ENCODE measurements at regions not wholly inside any gene's neighbourhood (a gene's known extent, or its start where the extent isn't known, plus 50 kb on each side); places are given as distances from the start of the nearest gene placed in this dataset.

GRCh38 chr1:228814176-228814575 is 78.9 kb downstream of the RHOU start:
- intact Hi-C loops (cut with DNase I; ENCODE audit: low total_unique reads) = no loop called here
- Histone ChIP-seq H3K36me3 (no peaks in the 10 kb centered on the region), H3K27ac (no peak overlapping the region), H3K27me3 (no peaks in the 10 kb centered on the region), H3K4me3 (no peak overlapping the region), H3K4me1 (no peaks in the 10 kb centered on the region), H3K9me3 (no peaks in the 10 kb centered on the region)
- TF ChIP-seq POLR2A (IDR thresholded peaks at IDR 0.05) (no peak), CTCF (IDR thresholded peaks at IDR 0.05) (no peak), POLR2AphosphoS5 (IDR thresholded peaks at IDR 0.05) (no peak)
- no peak for DNase-seq (ENCODE audit: low spot score in 2 of 2)

- DNase-seq (ENCODE audit: low spot score in 2 of 2) = no peak
- Histone ChIP-seq H3K9me3 (no peaks in the 10 kb centered on the region), H3K36me3 (no peaks in the 10 kb centered on the region), H3K4me3 (no peak overlapping the region), H3K4me1 (no peaks in the 10 kb centered on the region), H3K27me3 (no peaks in the 10 kb centered on the region), H3K27ac (no peak overlapping the region)
- intact Hi-C loops (cut with DNase I; ENCODE audit: low total_unique reads) = no loop called here
- TF ChIP-seq CTCF (IDR thresholded peaks at IDR 0.05) (no peak), POLR2AphosphoS5 (IDR thresholded peaks at IDR 0.05) (no peak), POLR2A (IDR thresholded peaks at IDR 0.05) (no peak)
Measured at GRCh38 chr1:228818296-228818695, 83.0 kb downstream of the RHOU start.

GRCh38 chr1:228818928-228819630 is 83.8 kb downstream of the RHOU start:
- no peaks in the 10 kb centered on the region for H3K36me3 ChIP-seq
- TF ChIP-seq POLR2A (IDR thresholded peaks at IDR 0.05) (no peak), CTCF (IDR thresholded peaks at IDR 0.05) (no peak), POLR2AphosphoS5 (IDR thresholded peaks at IDR 0.05) (no peak)
- H3K27ac ChIP-seq = no peak overlapping the region
- intact Hi-C loops (cut with DNase I; ENCODE audit: low total_unique reads) = no loop called here
- H3K9me3 ChIP-seq = no peaks in the 10 kb centered on the region
- no peak overlapping the region for H3K4me3 ChIP-seq
- H3K4me1 ChIP-seq = no peaks in the 10 kb centered on the region
- H3K27me3 ChIP-seq = no peaks in the 10 kb centered on the region
- DNase-seq (ENCODE audit: low spot score in 2 of 2) = no peak

GRCh38 chr1:228821252-228821651 is 86.0 kb downstream of the RHOU start:
- H3K36me3 ChIP-seq = no peaks in the 10 kb centered on the region
- no peak overlapping the region for H3K27ac ChIP-seq
- no peaks in the 10 kb centered on the region for H3K4me1 ChIP-seq
- TF ChIP-seq CTCF (IDR thresholded peaks at IDR 0.05) (no peak), POLR2AphosphoS5 (IDR thresholded peaks at IDR 0.05) (no peak), POLR2A (IDR thresholded peaks at IDR 0.05) (no peak)
- H3K4me3 ChIP-seq = no peak overlapping the region
- DNase-seq (ENCODE audit: low spot score in 2 of 2) = no peak
- H3K27me3 ChIP-seq = no peaks in the 10 kb centered on the region
- H3K9me3 ChIP-seq = no peaks in the 10 kb centered on the region
- intact Hi-C loops (cut with DNase I; ENCODE audit: low total_unique reads) = no loop called here

GRCh38 chr1:228823200-228823599 is 87.9 kb downstream of the RHOU start:
- Histone ChIP-seq H3K27ac (no peak overlapping the region), H3K4me1 (no peaks in the 10 kb centered on the region), H3K27me3 (no peaks in the 10 kb centered on the region), H3K4me3 (no peak overlapping the region), H3K9me3 (no peaks in the 10 kb centered on the region), H3K36me3 (no peaks in the 10 kb centered on the region)
- TF ChIP-seq CTCF (IDR thresholded peaks at IDR 0.05) (no peak), POLR2A (IDR thresholded peaks at IDR 0.05) (no peak), POLR2AphosphoS5 (IDR thresholded peaks at IDR 0.05) (no peak)
- no peak for DNase-seq (ENCODE audit: low spot score in 2 of 2)
- intact Hi-C loops (cut with DNase I; ENCODE audit: low total_unique reads) = no loop called here

Measured in breast epithelium (tissue), 4 donors.